ENCODE measurements at regions not wholly inside any gene's neighbourhood (a gene's known extent, or its start where the extent isn't known, plus 50 kb on each side); places are given as distances from the start of the nearest gene placed in this dataset.
A peak's percentile ranks its signal among the peaks of the same experiment; 100 is the strongest.
"Not testable (repeated sequence)": the region's sequence is repeated elsewhere in the genome, so short reads cannot be mapped to it uniquely, and the experiment has no call there.

DNA sequence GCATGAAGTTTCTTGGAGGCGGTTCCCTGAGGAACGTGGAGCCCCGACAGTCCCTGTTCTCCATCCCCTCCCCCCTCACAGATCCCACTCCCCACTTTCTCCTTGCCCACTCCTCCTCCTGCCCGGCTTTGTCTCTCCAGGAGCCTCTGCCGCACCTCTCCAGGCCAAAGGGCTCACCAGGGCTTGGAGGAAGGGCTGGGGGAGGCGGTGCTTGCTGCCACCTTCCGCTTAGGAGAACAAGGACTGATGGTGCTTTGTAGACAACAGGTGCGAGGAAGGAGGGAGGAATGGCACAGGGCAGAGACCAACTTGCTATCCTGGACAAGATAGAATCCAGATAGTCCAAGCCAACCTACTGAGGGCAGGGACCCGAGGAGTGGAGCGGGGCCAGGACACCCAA lies 103.5 kb upstream of the SMAD3 start:
- DNase-seq (ENCODE audit: low read depth, low spot score): no peak
- in situ Hi-C loops (cut with HindIII; ENCODE audit: low pct_unique_long_range_greater_than_20kb, low sequenced_read_pairs): no loop called here

DNA sequence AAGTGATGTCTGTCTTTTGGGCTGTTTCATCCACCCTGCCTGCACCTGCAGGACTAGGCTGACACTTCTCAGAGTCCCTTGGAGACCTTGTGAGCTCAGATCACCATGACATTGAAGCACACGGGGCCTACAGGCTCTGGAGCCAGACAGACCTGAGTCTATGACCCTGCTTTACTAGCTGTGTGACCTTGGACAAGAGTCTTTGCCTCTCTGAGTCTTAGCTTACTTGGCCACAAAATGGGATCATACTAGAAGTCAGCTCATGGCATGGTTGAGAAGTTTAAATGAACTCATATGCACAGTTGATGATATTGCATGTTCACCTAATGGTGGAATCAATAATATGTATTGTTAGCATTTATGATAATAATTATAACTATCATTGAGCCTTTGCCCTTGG lies 102.9 kb upstream of the SMAD3 start:
- in situ Hi-C loops (cut with HindIII; ENCODE audit: low pct_unique_long_range_greater_than_20kb, low sequenced_read_pairs): no loop called here
- no peak for DNase-seq (ENCODE audit: low read depth, low spot score)

GRCh38 chr15:66963084-66963483 lies 102.3 kb upstream of the SMAD3 start:
- in situ Hi-C loops (cut with HindIII; ENCODE audit: low pct_unique_long_range_greater_than_20kb, low sequenced_read_pairs): no loop called here
- DNase-seq (ENCODE audit: low read depth, low spot score): no peak

DNA sequence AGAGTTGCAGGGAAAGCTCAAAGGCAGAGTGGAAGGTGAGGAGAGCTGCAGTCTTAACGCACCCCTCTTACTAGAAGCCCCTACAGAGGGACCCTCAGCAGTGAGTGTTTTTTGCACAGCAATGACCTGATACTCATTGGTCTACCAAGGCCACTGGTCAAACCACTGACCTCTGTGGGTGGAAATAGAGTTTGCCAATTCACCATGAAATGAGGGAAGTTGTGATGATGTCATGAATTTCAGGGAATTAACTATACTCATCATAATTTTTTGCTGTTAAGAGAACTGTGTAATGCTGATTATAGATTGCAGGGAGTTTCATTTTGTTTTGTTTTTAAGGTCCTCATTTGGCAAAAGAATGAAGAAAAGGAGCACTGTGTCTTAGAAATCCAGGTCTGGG lies 101.7 kb upstream of the SMAD3 start:
- in situ Hi-C loops (cut with HindIII; ENCODE audit: low pct_unique_long_range_greater_than_20kb, low sequenced_read_pairs): no loop called here
- no peak for DNase-seq (ENCODE audit: low read depth, low spot score)

GRCh38 chr15:66964111-66964738 lies 101.2 kb upstream of the SMAD3 start:
- no peak for DNase-seq (ENCODE audit: low read depth, low spot score)
- in situ Hi-C loops (cut with HindIII; ENCODE audit: low pct_unique_long_range_greater_than_20kb, low sequenced_read_pairs): no loop called here

GRCh38 chr15:66964791-66965190 lies 100.6 kb upstream of the SMAD3 start:
- in situ Hi-C loops (cut with HindIII; ENCODE audit: low pct_unique_long_range_greater_than_20kb, low sequenced_read_pairs): no loop called here
- no peak for DNase-seq (ENCODE audit: low read depth, low spot score)

DNA sequence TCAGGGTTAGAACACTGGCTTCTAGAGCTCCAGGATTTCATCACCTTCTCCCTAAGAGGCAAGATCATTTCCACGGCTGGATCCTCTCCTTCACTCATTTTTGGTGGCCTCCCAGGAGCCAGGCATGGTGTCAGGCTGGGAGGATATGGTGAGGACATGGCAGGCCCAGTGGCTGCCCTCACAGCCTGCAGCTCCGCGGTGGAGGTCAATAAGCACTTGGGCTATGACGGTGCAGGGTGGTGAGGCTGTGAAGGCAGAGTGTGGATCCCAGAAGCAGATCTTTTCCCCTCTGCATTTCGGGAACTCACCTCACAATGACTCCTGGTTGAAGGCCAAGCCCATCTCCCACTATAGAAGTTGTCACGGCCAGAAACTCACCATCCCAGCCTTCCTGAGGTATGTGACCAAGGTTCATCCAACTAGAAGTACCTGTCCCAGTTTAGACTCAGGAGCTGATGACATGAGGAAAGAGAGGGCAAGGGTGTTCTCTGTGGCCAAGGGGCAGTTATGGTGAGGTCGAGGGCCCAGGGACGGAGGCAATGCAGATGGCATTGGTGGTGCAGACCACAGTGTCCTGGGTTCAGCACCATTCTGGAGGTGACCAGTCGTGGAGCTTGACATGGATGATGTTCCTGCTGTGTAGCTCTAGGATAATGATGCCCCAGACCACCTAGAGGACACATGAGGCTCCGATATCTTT lies 100.1 kb upstream of the SMAD3 start:
- in situ Hi-C loops (cut with HindIII; ENCODE audit: low pct_unique_long_range_greater_than_20kb, low sequenced_read_pairs): no loop called here
- no peak for DNase-seq (ENCODE audit: low read depth, low spot score)

- in situ Hi-C loops (cut with HindIII; ENCODE audit: low pct_unique_long_range_greater_than_20kb, low sequenced_read_pairs): no loop called here
- no peak for DNase-seq (ENCODE audit: low read depth, low spot score)
Observed at GRCh38 chr15:66966256-66966655, 99.1 kb upstream of the SMAD3 start.

DNA sequence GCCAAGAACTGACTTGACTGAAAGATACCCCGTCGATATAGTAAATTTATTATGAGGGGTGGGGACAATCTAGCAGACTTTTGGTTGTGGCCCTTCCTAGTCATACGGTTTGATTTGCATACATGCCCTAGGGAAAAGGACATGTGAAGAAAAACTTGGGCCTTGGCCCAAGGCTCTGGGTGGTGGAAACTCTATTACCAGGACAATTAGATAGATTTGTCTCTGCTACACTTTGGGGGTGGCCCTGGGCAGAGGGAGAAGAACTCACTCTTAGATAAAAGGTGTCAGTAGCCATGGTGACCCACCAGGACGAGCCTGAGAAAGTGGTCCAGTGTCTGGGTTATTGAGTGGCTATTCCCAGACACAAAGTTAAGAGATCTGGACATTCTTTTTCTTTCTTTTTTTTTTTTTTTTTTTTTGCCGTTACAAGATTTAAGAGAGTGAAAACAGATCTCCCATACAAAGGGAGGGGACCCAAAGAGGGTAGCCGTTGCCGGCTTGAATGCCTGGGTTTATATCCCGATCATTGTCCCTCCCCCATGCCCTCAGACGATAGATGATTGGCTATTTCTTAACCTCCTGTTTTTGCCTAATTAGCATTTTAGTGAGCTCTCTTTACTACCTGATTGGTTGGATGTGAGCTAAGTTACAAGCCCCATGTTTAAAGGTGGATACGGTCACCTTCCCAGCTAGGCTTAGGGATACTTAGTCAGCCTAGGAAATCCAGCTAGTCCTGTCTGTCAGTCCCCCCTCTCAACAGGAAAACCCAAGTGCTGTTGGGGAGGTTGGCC lies 96.4 kb upstream of the SMAD3 start:
- no peak for DNase-seq (ENCODE audit: low read depth, low spot score)
- in situ Hi-C loops (cut with HindIII; ENCODE audit: low pct_unique_long_range_greater_than_20kb, low sequenced_read_pairs): no loop called here

GRCh38 chr15:66974131-66974530 lies 91.3 kb upstream of the SMAD3 start:
- in situ Hi-C loops (cut with HindIII; ENCODE audit: low pct_unique_long_range_greater_than_20kb, low sequenced_read_pairs): not testable (repeated sequence)

GRCh38 chr15:66976106-66976640 lies 89.2 kb upstream of the SMAD3 start:
- in situ Hi-C loops (cut with HindIII; ENCODE audit: low pct_unique_long_range_greater_than_20kb, low sequenced_read_pairs): not testable (repeated sequence)

More at GRCh38 chr15:66974131-66974530, 91.3 kb upstream of the SMAD3 start:
- DNase-seq (ENCODE audit: low read depth, low spot score): not testable (repeated sequence)

DNA sequence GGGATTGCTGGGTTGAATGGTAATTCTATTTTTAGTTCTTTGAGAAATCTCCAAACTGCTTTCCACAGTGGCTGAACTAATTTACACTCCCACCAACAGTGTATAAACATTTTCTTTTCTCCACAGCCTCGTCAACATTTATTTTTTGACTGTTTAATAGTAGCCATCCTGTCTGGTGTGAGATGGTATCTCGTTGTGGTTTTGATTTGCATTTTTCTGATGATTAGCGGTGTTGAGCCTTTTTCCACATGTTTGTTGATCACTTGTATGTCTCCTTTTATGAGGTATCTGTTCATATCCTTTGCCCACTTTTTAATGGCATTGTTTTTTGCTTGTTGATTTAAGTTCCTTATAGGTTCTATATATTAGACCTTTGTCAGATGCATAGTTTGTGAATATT lies 85.1 kb upstream of the SMAD3 start:
- DNase-seq (ENCODE audit: low read depth, low spot score); in situ Hi-C loops (cut with HindIII; ENCODE audit: low pct_unique_long_range_greater_than_20kb, low sequenced_read_pairs): not testable (repeated sequence)

More at GRCh38 chr15:66976106-66976640, 89.2 kb upstream of the SMAD3 start:
- DNase-seq (ENCODE audit: low read depth, low spot score): peak; percentile 14

GRCh38 chr15:66981771-66982170 lies 83.6 kb upstream of the SMAD3 start:
- DNase-seq (ENCODE audit: low read depth, low spot score): peak; percentile 17
- in situ Hi-C loops (cut with HindIII; ENCODE audit: low pct_unique_long_range_greater_than_20kb, low sequenced_read_pairs): no loop called here

DNA sequence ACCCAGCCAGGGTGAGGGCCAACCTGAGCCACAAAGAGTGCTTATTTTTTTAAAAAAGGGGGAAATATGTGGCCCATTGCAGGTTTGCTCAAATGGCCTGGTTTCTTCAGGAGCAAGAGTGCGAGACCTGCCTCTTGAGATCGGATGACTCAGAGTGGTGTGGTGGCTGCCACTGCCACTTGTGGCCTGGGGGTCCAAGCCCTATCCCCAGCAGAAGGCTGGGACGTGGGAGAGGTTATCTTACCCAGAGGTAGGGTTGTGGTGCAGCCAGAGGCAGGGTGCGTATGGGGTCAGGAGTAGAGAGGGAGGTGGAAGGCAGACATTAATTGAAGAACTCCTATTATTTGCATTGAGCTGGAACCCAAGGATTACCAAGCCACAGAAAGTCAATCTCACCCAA lies 83.2 kb upstream of the SMAD3 start:
- in situ Hi-C loops (cut with HindIII; ENCODE audit: low pct_unique_long_range_greater_than_20kb, low sequenced_read_pairs): no loop called here
- DNase-seq (ENCODE audit: low read depth, low spot score): no peak

- in situ Hi-C loops (cut with HindIII; ENCODE audit: low pct_unique_long_range_greater_than_20kb, low sequenced_read_pairs): no loop called here
- DNase-seq (ENCODE audit: low read depth, low spot score): no peak
Observed at GRCh38 chr15:66982816-66983215, 82.6 kb upstream of the SMAD3 start.

- no peak for DNase-seq (ENCODE audit: low read depth, low spot score)
- in situ Hi-C loops (cut with HindIII; ENCODE audit: low pct_unique_long_range_greater_than_20kb, low sequenced_read_pairs): no loop called here
Observed at GRCh38 chr15:66985653-66986052, 79.7 kb upstream of the SMAD3 start.

DNA sequence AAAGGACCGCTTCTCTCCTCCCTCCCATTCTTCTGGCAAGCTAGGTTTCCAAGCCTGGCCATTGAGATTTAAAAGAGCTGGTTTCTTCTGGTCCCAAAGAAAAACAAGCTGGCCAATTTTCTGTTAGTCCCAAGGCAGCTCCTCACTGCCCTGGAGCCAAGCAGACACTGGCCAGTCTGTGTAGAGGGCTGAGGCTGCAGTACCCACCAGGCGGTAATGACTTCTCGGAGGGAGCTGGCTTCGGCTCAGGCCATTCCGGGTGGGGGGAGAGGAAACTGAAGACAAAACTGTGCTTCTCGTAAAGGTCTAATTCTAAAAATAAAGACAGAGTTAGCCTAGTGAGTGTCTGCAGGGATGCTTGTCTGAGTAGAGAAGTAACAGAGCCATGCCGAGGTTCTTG lies 78.5 kb upstream of the SMAD3 start:
- in situ Hi-C loops (cut with HindIII; ENCODE audit: low pct_unique_long_range_greater_than_20kb, low sequenced_read_pairs): no loop called here
- DNase-seq (ENCODE audit: low read depth, low spot score): no peak

DNA sequence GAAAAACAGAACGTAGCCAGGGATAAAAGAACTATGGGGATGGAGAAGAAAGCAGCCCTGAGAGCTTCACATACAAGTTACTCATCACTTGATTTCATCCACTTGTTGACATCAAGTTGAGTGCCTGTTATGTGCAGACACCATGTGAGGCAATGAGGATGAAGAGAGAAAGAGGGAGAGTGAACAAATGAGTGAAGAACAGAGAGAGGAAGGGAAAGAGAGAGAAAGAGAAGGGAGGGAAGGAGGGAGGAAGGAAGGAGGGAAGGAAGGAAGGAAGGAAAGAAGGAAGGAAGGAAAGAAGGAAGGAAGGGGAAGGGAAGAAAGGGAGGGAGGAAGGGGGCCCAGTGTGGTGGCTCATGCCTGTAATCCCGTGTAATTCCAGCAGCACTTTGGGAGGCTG lies 72.3 kb upstream of the SMAD3 start:
- in situ Hi-C loops (cut with HindIII; ENCODE audit: low pct_unique_long_range_greater_than_20kb, low sequenced_read_pairs): no loop called here

More for the DNA sequence above, 72.3 kb upstream of the SMAD3 start:
- DNase-seq (ENCODE audit: low read depth, low spot score): no peak

Data from SK-MEL-5 (cell line).